BJ (cell line): ENCODE measurements at regions not wholly inside any gene's neighbourhood (a gene's known extent, or its start where the extent isn't known, plus 50 kb on each side); places are given as distances from the start of the nearest gene placed in this dataset.

Experiments
- CTCF ChIA-PET: fragments of 350-600 bp; formaldehyde crosslinking; extraction: SDS; loops from one replicate; lab custom pipeline; 2021; ENCODE audit warnings: antibody characterized with exemption, inconsistent platforms; lab: Yijun Ruan, JAX
- POLR2A ChIA-PET: fragments of 300-600 bp; sonication (Branson Sonifier 250); formaldehyde crosslinking; extraction: SDS; loops from one replicate; lab custom pipeline; 2021; ENCODE audit warnings: antibody characterized with exemption; lab: Charles Lee
- DNase-seq: peaks from one replicate; pipeline ENCODE4 v3.0.0-alpha.2; 2011; ENCODE audit warnings: low read depth
- H3K27me3 ChIP-seq: 2 replicates; pipeline ENCODE4 v1.6.0; 2011; ENCODE audit warnings: low read length; ENCODE audit not compliant: control insufficient read depth, insufficient read depth
- H3K36me3 ChIP-seq: 2 replicates; pipeline ENCODE4 v1.5.1; 2011; ENCODE audit warnings: low read length; ENCODE audit not compliant: control insufficient read depth, insufficient read depth
- H3K4me3 ChIP-seq: 2 replicates; pipeline ENCODE4 v1.5.1; 2011; ENCODE audit warnings: low read depth, mild to moderate bottlenecking, control low read depth, low read length
- CTCF ChIP-seq: IDR thresholded peaks from 2 replicates; pipeline ENCODE4 v1.5.1; 2011; ENCODE audit warnings: low read depth, mild to moderate bottlenecking, control low read depth, inconsistent platforms, low read length, moderate library complexity; ENCODE audit not compliant: insufficient read depth

- Histone ChIP-seq H3K36me3 (no peaks in the 10 kb centered on the region), H3K27me3 (no peaks in the 10 kb centered on the region), H3K4me3 (no peak overlapping the region)
- CTCF ChIA-PET: interaction anchor here (1.0 to 1.3 kb wide), 3 partner anchors 13 to 76 kb away, joined by 3 to 4 read pairs (median 3); no protein-coding TSS in a partner anchor
- DNase-seq: peak; percentile 84
- no peak for TF ChIP-seq CTCF
- POLR2A ChIA-PET: no interaction called here
Observed at GRCh38 chr17:72465191-72466024, 344.6 kb downstream of the SOX9 start.

- H3K4me3 ChIP-seq: no peak overlapping the region
- POLR2A ChIA-PET: no interaction called here
- CTCF ChIA-PET: interaction anchor here (1.0 to 1.2 kb wide), 3 partner anchors 12 to 75 kb away, joined by 3 read pairs; no protein-coding TSS in a partner anchor
Observed at GRCh38 chr17:72466199-72466598, 345.4 kb downstream of the SOX9 start.

GRCh38 chr17:72466606-72467005, 345.8 kb downstream of the SOX9 start:
- Histone ChIP-seq H3K4me3 (no peak overlapping the region), H3K27me3 (no peaks in the 10 kb centered on the region), H3K36me3 (no peaks in the 10 kb centered on the region)
- DNase-seq: no peak
- no peak for TF ChIP-seq CTCF
- CTCF ChIA-PET: interaction anchor here (1.0 to 1.2 kb wide), 2 partner anchors 16 to 74 kb away, joined by 3 read pairs; no protein-coding TSS in a partner anchor
- POLR2A ChIA-PET: no interaction called here

More at GRCh38 chr17:72466199-72466598, 345.4 kb downstream of the SOX9 start:
- TF ChIP-seq CTCF: 0 out of 2 replicates have a peak, but pooled peaks have one; percentile 20
- no peaks in the 10 kb centered on the region for H3K36me3 ChIP-seq
- H3K27me3 ChIP-seq: no peaks in the 10 kb centered on the region
- peak; percentile 51 for DNase-seq

- Histone ChIP-seq H3K27me3 (no peaks in the 10 kb centered on the region), H3K36me3 (no peaks in the 10 kb centered on the region), H3K4me3 (no peak overlapping the region)
- DNase-seq: peak; percentile 64
- POLR2A ChIA-PET: interaction anchor here (0.6 kb wide), 1 partner anchor 47 kb away, joined by 4 read pairs; no protein-coding TSS in a partner anchor
- CTCF ChIA-PET: no interaction called here
- no peak for TF ChIP-seq CTCF
Observed at GRCh38 chr17:72467841-72468653, 347.2 kb downstream of the SOX9 start.

GRCh38 chr17:72468841-72469240, 348.0 kb downstream of the SOX9 start:
- TF ChIP-seq CTCF: no peak
- DNase-seq: no peak
- Histone ChIP-seq H3K27me3 (no peaks in the 10 kb centered on the region), H3K36me3 (no peaks in the 10 kb centered on the region), H3K4me3 (no peak overlapping the region)
- CTCF ChIA-PET: no interaction called here
- POLR2A ChIA-PET: no interaction called here
